NCI-H146 treated with DMSO at 0.1 percent for 48 hours (cell line): ENCODE measurements at regions not wholly inside any gene's neighbourhood (a gene's known extent, or its start where the extent isn't known, plus 50 kb on each side); places are given as distances from the start of the nearest gene placed in this dataset.

ENCODE experiments used
- DNase-seq: peaks from one replicate; lab custom pipeline; 2025; ENCODE audit not compliant: unreplicated experiment; lab: John Stamatoyannopoulos, UW

DNA sequence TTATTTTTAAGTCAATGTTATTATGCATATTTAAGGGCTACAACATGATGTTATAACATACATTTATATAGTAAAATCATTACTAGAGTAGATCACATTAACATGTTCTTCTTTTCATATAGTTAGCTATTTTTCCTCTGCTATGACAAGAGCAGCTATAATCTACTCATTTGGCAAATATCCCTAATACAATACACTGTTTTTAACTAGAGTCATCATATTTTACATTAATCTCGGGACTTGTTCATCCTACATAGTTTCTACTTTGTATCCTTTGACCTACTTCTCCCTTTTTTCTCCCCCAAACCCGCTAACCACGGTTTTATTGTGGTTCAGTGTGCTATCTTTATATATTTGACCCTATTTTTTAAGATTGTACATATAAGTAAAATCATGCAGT lies 249.0 kb downstream of the EPM2A start:
- no peak for DNase-seq

DNA sequence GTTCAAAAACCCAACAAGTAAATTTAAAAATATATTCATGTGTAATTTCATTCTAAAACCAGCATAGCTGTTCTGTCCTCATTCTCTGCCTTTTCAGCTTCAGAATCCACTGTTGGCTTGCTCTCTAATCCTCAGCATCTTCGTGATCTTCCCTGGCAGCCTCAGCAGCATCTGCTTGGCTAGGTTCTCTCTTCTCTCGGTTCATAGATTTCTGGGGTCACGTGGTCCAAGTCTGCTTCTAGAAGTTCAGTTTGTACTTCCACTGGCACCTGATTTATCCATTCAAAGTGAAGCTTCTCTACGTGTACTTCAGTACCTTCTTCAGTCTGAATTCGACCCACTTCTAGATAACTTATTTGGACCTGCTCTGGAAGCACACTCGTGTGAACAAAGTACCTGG lies 245.7 kb downstream of the EPM2A start:
- no peak for DNase-seq

DNA sequence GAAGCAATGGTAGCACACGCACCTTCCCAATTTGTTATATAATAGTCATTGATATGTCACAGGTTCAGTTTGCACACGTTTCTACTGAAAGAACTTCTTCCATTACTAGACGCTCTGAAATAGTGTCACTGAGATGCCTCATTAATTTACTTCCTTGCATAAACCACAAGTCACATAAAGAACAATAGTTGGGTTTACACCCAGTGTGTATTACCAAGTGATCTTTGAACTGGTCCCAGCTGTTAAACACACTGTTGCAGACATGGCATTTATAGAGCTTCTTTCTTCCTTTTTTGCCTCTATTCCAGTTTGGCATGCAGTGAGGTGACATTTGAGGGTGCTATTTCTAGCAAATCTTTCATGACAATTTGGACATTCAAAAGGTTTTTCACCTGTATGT lies 245.3 kb downstream of the EPM2A start:
- DNase-seq, result no peak

DNA sequence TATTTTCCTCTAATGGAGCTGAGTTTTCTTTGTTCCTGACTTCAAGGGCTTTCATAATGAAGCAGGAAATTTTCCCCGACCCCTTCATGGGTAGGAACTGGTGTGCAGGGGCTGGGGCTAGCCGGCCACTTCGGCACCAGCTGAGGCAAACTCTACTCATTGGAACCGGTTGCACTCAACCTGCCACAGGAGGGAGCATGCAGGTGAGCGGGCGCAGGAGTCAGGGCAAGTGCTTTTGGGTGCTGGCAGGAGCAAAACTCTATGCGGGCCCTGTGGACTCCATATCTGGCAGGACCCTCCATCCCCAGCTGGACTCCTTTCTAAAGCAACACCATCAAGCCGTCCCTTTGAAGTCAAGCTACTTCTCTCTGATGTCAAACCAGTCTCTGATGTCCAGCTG lies 244.2 kb downstream of the EPM2A start:
- DNase-seq, result no peak

DNA sequence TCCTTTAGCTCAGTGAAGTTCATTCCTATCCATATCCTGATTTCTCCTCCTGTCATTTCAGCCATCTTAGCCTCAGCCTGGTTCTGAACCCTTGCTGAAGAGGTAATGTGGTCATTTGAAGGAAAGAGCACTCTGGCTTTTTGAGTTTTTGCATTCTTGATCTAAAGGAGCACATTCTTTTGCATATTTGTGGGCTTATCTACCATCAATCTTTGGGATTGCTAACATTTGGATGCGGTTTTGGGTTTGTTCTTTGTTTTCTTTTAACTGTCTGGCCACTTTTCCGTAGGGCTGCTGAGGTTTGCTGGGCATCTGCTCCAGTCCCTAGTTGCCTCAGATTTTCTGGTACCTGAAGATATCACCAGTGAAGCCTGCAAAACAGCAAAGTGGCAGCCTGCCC lies 238.3 kb downstream of the EPM2A start:
- DNase-seq, result no peak

DNA sequence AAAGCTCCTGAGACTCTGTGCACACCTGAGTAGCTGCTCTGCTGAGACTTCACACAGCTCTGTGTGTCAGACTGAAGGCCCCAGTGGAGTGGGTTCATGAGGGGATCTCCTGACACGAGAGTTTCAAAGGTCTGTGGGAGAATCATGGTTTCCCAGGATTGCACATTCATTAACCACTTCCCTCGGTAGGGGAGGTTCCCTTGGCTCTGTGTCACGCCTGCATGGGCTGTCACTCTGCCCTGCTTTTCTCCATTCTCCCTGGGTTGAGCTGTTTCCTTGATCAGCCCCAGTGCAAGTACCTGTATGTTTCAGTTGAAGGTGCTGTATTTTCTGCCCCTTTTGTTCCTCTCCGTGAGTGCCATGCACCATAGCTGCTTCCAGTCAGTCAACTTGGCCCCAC lies 236.9 kb downstream of the EPM2A start:
- DNase-seq, result no peak

DNA sequence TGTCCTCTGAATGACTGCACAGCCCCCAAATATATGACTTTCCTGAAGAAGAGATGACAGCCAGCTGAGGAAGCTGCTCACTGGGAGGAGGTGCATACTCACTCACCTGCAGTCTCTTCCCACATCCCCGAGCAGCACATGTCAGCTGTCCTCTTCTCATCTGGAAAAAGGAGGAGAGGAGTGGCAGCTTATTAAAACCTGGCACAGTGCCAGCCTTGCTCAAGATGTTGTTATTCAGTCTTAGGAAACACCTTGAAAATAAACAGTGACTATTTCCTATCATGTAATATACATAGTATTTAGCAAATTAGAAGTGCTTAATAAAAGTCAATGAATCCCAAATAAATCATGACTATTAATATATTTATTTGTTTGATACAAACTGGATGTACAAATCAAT lies 232.9 kb downstream of the EPM2A start:
- DNase-seq, result no peak

DNA sequence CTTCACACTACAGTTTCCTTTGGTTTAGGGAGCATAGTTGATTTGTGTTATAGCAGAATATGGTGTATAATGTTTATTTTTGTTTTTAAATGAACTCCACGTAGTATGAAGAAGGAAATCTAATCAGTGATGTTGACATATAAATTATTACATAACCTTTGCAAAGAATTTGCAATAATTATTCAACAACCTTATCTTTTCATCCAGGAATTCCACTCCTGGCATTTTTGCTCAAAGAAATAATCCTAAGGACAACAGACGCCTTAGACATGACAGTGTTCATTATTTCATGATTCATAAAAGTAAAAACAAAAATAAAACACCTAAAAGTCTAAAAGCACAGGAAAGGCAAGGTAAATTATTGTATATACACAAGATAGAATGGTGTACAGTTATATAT lies 229.2 kb downstream of the EPM2A start:
- no peak for DNase-seq

DNA sequence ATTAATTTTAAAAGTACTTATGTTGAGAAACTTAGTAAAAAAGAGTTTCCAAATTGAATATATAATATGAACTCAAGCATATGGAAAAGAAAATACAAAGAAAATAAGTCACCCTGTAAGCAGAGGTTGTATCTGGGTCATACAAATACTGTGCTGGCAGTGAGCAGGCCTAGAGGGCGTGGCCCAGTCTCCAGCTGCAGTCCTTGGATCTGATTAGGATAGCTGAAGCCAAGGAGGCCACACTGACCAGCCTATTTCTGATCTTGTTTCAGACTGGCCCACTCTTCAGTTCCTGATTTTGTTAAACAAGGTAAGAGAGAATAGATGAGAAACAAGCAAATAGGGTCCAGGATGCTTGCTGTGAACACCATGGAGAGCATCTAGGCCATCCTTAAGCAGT lies 228.8 kb downstream of the EPM2A start:
- no peak for DNase-seq

DNA sequence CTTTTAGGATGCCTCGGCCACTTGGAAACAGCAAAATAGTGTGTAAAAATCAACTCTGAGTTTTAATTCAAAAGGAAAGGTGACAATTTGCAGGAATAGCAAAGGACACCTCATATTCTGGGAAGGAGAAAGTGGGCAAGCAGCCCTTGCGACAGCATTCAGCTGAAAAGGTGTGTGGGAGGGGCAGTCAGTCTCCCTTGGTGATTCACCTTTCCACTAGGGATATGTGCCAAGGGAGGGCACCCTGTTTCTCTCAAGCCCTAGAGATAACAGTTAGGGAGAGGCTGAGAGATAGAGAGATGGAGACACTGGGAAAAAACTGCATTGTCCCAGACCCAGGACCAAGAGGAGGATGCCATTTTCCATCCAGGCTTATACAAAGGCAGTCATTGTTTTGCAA lies 228.1 kb downstream of the EPM2A start:
- no peak for DNase-seq

DNA sequence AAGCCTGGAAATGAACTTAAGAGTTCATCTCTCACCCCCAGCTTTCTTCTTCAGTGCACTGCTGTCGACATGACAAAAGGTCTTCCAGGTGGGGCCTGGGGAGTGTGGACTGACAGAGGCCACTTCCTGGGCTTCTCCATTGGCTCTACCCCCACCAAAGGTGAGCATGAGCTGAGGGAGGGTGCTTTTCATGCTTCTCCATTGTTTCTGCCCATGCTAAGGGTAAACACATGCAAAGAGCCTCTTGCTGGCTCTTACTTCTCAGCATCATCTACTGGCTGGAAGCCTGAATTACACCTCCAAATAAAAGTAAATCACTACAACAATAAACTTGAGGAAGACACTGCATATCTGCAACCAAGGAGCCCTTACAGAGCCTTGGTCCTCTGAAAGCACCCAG lies 227.2 kb downstream of the EPM2A start:
- DNase-seq, result no peak

DNA sequence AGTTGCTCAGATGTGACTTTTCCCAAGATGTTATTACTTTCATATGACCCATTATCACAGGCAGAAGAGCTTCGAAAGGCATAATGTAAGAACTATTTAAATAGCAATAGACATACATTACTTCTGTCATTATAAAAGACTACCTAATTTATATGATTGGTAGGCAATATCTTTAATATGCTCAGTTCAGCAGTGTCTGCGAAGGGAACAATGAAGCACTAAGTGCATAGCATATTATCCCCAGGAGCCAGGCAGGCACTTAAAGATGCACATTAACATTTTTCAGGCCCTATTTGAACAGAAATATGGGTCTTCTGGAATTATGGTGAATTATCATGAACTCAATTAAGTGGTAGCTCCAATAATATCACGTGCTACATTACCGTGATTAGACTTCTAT lies 217.8 kb downstream of the EPM2A start:
- DNase-seq, result no peak

DNA sequence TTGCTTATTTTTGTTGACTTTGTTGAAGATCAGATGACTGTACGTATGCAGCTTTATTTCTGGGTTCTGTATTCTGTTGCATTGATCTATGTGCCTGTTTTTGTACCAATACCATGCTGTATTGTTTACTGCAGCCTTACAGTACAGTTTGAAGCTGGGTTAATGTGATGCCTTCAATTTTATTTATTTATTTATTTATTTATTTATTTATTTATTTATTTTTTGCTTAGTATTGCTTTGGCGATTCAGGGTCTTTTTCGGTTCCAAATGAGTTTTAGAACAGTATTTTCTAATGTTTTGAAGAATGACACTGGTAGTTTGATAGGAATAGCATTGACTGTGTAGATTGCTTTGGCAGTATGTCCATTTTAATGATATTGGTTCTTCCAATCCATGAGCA lies 210.3 kb downstream of the EPM2A start:
- DNase-seq, result no peak

DNA sequence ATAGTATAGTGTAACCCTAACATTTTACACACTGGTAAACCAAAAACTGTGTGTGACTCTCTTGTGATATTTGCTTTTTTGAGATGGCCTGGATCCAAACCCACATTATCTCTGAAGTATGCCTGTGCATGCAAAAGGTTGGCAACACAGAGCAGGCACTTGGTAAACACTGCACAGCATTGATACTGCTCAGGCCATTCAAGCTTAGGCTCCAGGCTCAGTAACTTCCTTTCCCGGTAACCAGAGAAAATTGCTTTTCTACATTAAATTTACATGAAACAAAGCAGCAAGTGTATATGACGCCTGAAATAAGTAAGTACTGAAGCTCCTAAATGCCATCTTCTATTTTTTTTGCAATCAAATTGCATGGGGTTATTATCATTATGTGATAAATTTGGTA lies 205.7 kb downstream of the EPM2A start:
- DNase-seq, result no peak

DNA sequence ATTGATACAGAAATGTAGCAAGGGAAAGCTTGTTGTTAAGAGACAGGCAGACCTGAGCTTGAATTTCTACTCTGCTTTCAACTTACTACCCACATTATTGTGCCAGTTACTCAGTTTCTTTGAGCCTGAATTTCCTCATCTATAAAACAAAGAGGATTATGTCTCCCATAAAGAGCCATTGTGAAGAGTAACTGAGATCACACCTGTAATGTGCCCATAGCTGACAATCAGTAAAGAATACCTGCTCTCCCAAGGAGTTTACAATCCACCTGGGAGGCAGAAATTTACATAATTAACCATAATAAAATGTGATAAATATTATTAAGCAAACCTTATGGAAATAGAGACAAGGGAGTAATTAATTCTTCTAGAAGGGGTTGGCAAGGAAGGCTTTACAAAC lies 204.9 kb downstream of the EPM2A start:
- no peak for DNase-seq

DNA sequence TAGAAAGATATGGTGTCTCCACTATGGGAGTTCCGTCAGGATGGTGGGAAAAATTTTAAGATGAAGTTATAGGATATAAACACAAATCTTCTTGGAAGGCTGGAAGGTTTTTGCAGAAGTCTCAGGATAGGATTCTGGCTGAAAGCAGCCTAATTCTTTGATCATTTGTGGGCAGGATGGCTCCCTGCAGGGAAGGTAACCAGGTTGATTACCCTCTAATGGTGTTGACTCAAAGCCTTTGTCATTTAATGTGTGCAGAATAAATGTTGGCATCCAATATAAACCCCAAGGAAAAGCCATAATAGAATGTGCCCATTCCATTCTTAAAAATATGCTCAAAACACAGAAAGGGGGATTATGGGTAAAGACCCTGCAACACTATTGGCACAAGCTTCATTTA lies 204.3 kb downstream of the EPM2A start:
- DNase-seq, result no peak

DNA sequence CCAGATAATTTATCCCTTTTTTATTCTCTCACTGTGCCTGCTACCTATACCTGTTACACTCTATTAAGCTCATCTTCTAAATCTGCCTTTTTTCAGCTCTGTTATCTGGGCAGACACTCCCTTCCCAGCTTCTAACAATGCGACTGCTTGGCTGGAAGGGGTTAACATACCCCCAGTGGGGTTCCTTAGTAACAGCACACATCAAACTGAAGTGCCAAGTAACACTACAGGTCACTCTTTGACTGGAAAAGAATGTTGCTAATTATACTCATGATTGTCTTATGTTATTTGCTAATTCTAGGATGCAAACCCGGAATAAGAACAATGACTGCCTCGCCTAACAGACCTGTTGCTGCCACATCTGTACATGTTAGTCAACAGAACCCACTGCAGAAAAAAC lies 203.5 kb downstream of the EPM2A start:
- no peak for DNase-seq

DNA sequence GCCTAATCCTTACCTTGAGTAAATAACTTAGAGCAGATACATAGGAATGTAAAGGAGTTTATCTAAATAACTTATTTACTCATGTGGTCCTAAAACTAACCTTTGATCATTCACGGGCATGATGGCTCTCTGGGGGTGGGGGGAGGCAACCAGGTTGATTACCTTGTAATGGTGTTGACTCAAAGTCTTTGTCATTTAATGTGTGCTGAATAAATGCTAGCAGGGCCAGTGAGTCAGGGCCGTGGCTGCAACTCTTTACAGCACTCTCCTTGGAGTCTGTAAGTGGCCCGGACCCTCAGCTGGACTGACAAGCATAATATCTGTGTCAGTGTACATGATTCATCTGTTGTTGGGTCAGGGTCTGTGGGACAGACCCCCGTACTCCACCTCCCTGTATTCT lies 203.0 kb downstream of the EPM2A start:
- DNase-seq, result no peak

DNA sequence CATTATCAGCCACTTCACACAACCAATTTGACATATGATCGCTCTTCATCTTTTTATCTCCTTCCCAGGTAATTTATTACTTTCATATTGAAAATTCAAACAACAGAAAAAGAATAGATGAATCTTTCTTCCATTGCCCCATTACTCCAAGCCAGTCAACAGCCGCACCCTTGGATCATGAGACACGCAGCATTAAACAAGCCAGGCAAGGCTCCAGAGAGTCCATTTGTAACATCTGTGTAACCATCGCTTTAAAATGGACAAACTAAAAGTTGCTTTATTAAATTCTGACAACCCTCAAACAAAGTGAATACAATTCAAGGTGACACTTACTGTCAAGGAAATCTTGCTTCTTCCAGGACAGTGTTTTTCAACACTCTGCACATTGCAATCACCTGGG lies 200.3 kb downstream of the EPM2A start:
- no peak for DNase-seq

DNA sequence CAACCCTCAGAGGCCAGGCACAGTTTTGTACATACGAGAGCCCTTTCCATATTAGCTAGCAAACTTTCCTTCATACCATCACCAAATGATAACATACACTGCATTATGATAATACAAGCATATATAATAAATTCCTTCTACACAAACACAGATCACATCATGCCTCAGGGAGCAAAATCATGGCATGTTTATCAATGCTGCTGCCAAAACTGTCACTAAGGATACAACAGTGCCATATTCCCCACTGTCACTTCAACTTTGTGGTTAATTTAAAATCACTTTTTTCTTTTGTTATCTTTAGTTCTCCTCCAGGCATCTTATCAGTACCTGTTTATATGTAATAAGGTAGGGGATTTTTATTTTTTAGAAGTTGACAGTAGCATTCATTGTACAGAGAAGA lies 196.3 kb downstream of the EPM2A start:
- no peak for DNase-seq

DNA sequence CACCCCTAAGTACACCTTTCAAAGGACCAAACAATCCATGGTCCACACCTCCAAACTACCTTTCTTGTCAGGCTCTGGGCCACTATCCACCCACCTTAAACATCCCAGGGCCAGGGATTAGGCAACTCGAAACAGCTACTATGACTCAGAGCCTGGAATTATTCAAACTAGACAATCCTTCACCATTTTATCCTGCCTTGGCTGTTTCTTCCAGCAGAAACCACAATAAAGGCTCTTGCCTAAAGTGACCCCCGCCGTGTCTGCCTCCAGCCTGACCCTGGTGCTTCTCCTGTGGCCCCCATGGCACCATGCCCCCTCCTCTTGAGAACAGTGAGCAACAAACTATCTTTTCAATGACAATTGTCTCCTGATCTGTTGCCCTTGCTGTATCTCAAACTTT lies 195.5 kb downstream of the EPM2A start:
- no peak for DNase-seq

DNA sequence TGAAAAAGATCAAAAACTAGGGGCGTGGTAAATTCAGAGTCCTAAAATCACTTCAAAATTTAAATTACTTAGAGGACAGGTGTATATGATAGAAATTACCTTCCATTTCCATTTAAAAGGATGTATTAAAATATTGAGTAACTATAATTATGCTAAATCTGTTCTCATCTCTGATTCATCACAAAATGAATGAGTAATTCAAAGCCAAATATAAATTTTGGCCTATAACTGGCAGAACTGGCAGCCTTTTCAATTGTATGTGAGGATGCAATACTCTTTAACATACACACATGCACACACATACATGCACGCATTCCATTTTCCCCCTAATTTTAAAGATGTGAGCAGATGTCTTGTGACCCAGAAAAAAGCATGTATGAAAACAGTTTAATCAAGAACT lies 194.6 kb downstream of the EPM2A start:
- DNase-seq, result no peak

DNA sequence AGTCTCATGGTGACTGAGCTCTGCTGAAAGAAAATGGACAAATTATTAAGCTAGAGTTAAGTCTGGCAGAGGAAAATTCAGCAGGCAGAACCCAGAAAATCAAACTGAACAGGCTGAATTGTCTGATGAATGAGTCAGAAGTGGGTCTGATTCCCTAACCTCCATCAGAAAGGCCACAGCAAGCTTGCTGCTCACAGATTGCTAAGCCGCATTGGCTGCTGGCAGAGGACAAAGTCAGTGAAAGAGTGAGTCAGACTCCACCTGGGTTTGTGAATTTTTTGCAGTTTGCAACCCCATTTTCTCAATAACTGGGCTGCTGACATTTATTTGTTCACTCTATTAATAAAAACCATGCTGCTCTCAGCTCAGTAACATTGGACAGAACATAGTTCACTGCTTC lies 191.3 kb downstream of the EPM2A start:
- DNase-seq, result no peak

DNA sequence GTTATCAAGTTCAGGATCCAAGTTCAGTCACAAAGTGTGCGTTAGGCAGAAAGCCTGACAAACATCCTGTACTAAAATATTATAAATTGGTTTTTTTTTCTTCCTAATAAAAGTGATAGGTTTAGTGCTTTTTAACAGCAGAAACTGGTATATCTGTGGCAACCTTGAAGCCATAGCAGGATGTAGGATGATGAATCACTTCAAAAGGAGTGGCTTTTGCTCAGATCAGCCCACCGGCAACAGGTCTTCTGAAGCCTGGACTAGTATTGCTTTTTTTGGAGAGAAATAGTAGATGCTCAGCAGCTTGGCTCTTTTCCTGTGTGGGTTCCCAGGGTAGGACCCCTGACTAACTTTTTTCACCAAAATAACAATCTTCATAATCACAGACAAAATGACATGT lies 190.8 kb downstream of the EPM2A start:
- DNase-seq, result no peak
